GM13977 (cell line): ENCODE measurements at regions not wholly inside any gene's neighbourhood (a gene's known extent, or its start where the extent isn't known, plus 50 kb on each side); places are given as distances from the start of the nearest gene placed in this dataset.

Source experiments
- DNase-seq: peaks from one replicate; pipeline ENCODE4 v3.0.0; 2012; ENCODE audit warnings: low spot score
- CTCF ChIP-seq: IDR thresholded peaks from 2 replicates; pipeline ENCODE4 v1.5.1; 2012; ENCODE audit warnings: mild to moderate bottlenecking, control low read depth; ENCODE audit not compliant: insufficient read depth; ENCODE audit errors: extremely low read depth, missing control alignments
- in situ Hi-C: fragments of 300-500 bp; cut with MboI; formaldehyde crosslinking; loops from one replicate; pipeline ENCODE4 v1.12.0; 2022; ENCODE audit warnings: low sequenced_read_pairs, low pct_unique_long_range_greater_than_20kb, mixed read lengths, inconsistent platforms; ENCODE audit not compliant: unreplicated experiment

DNA sequence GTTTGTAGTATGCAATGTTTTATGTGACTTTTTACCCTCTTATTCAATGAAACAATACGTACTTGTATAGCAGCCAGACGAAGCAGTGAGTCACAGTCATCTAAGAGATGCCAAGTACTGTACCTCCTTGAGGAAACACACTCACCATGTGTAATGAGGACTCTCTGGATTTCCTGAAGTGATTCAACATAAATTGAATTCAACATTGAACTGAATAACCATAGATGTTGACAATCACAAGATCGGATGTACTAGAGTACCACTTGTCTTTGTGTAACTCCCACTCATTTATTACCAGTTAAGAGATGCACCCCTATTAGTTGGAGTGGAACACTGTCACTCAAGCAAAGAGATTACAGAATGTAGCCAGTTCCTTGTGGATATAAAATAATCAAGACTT, 175.2 kb upstream of the HMGA2 start:
- no peak for TF ChIP-seq CTCF
- in situ Hi-C loops, result no loop called here
- no peak for DNase-seq

- in situ Hi-C loops, result no loop called here
- no peak for DNase-seq
- TF ChIP-seq CTCF, result no peak
Observed at GRCh38 chr12:65651060-65651459, 173.2 kb upstream of the HMGA2 start.

- no peak for DNase-seq
- in situ Hi-C loops, result no loop called here
- no peak for TF ChIP-seq CTCF
Observed at GRCh38 chr12:65653321-65653720, 171.0 kb upstream of the HMGA2 start.

DNA sequence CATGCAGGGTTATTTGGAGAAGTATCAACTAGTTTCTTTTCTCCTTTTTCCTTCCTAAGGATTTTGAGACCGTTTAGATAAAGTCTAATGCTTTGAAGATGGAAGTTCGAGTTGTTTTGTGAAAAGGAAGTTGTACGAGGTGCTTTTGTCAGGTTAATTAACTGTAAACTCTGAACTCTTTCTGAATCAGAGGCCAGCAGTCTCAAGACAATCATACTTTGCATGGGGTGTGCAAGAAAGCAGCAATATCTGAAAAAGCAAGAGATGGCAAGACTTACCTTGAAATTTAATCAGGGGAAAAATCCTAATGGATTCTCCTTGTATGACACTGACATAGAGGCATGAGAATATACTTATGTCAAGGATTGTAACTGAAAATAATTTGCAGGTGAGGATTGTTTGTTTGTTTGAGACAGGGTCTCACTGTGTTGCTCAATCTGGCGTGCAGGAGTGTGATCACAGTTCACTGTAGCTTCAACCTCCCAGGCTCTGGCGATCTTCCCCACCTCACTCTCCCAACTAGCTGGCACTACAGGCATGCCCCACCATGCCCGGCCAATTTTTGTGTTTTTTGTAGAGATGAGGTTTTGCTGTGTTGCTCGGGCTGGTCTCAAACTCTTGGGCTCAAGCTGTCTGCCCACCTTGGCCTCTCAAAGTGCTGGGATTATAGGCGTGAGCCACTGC, 170.2 kb upstream of the HMGA2 start:
- in situ Hi-C loops, result no loop called here
- no peak for DNase-seq
- no peak for TF ChIP-seq CTCF

DNA sequence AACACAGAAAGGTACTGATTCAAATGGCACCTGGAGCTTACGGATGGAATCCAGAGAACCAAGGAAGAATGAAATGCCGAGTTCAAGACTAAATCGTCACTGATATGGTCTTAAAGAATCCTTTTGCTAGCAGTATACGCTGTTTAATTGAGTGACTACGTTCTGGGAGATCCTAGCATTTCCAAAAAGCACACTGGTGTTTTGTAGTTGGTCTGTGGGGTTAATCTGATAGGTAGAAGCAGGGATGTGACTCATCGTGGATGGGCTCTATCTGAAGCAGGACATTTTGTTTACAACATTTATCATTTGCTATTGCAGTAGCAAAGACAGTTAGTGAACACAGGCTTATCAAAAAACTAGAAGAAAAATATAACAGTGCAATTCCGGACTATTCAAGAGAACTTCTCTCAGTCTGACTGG, 169.2 kb upstream of the HMGA2 start:
- in situ Hi-C loops, result no loop called here
- DNase-seq, result no peak
- TF ChIP-seq CTCF, result no peak

DNA sequence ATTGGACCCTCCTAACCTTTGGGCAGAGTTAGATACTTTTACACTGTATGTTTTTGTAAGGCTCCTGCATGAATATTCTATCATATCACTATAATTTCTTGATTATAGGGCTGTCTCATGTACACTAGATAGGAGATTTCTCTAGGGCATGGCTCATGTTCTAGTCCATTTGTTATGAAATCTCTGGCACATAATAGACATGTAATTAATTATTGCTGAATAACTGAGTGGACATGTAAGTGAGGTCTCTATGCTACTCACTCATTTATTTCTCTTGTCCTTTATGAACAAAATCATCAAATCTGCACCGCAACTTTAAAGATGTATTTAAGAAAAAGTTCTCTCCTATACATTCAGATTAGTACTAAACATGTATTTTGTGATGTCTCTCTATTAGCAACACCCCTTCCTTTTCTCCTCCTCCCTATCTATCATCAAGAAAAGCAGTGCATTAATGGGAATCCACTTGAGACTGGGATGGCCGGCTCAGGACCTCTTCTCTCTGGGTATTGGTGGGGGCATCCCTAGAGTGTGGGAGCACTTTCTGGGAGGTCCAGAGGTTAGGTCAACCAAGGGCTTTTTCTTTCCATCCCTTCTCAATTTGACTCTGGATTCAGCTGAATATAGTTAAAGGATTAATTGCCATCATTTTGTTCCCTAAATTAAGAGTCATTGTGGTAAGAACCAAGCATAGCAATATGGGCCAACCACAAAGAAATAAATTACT, 168.0 kb upstream of the HMGA2 start:
- in situ Hi-C loops, result no loop called here
- TF ChIP-seq CTCF, result no peak
- no peak for DNase-seq
